ENCODE measurements at regions not wholly inside any gene's neighbourhood (a gene's known extent, or its start where the extent isn't known, plus 50 kb on each side); places are given as distances from the start of the nearest gene placed in this dataset.

DNA sequence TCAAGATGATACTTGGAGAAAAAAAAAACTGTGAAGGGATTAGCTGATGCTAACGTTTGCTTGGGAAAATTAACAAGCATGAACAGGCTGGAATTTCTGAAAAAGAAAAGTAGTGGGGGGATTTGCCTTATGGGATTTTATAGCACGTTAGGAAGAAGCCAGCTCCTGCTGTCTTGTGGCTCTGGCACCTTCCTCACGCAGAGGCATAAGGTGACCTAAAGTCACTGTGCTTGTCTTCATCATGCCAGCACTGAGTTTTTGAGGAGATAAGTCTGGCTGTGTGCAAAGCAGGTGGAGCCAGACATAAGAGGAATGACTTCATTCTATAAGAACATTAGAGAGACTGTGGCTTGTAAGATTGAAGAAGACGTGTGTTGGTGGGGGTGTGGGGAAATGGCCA is 94.4 kb upstream of the MAP1B start:
- no peak for TF ChIP-seq ZFP41 (CRISPR knock-in tag; IDR thresholded peaks at IDR 0.05; ENCODE audit: borderline replicate concordance)
- no peak for TF ChIP-seq ZC3H4 (CRISPR knock-in tag; IDR thresholded peaks at IDR 0.05; ENCODE audit: borderline replicate concordance)
- no peak for TF ChIP-seq ZNF180 (CRISPR knock-in tag; IDR thresholded peaks at IDR 0.05; ENCODE audit: borderline replicate concordance, low read depth)
- TF ChIP-seq ARID2 (CRISPR knock-in tag; IDR thresholded peaks at IDR 0.05; ENCODE audit: borderline replicate concordance) = no peak
- TF ChIP-seq, protein P1, sequence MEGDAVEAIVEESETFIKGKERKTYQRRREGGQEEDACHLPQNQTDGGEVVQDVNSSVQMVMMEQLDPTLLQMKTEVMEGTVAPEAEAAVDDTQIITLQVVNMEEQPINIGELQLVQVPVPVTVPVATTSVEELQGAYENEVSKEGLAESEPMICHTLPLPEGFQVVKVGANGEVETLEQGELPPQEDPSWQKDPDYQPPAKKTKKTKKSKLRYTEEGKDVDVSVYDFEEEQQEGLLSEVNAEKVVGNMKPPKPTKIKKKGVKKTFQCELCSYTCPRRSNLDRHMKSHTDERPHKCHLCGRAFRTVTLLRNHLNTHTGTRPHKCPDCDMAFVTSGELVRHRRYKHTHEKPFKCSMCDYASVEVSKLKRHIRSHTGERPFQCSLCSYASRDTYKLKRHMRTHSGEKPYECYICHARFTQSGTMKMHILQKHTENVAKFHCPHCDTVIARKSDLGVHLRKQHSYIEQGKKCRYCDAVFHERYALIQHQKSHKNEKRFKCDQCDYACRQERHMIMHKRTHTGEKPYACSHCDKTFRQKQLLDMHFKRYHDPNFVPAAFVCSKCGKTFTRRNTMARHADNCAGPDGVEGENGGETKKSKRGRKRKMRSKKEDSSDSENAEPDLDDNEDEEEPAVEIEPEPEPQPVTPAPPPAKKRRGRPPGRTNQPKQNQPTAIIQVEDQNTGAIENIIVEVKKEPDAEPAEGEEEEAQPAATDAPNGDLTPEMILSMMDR (CRISPR knock-in tag; IDR thresholded peaks at IDR 0.05) = no peak
- TF ChIP-seq, protein P2, sequence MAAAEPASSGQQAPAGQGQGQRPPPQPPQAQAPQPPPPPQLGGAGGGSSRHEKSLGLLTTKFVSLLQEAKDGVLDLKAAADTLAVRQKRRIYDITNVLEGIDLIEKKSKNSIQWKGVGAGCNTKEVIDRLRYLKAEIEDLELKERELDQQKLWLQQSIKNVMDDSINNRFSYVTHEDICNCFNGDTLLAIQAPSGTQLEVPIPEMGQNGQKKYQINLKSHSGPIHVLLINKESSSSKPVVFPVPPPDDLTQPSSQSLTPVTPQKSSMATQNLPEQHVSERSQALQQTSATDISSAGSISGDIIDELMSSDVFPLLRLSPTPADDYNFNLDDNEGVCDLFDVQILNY (CRISPR knock-in tag; conservative IDR thresholded peaks at IDR 0.05) = no peak
- TF ChIP-seq ZNF577 (CRISPR knock-in tag; IDR thresholded peaks at IDR 0.05; ENCODE audit: borderline replicate concordance, low read depth) = no peak
- TF ChIP-seq FOXM1 (CRISPR knock-in tag; IDR thresholded peaks at IDR 0.05) = no peak
- no peak for TF ChIP-seq GPN1 (CRISPR knock-in tag; IDR thresholded peaks at IDR 0.05; ENCODE audit: borderline replicate concordance)
- TF ChIP-seq KDM1A (CRISPR knock-in tag; IDR thresholded peaks at IDR 0.05) = no peak
- TF ChIP-seq MYC (CRISPR knock-in tag; IDR thresholded peaks at IDR 0.05; ENCODE audit: borderline replicate concordance) = no peak
